Kidney (tissue), 13 donors: ENCODE measurements at regions not wholly inside any gene's neighbourhood (a gene's known extent, or its start where the extent isn't known, plus 50 kb on each side); places are given as distances from the start of the nearest gene placed in this dataset. TPM values are rescaled to one million over a fixed set of nuclear protein-coding genes. Genes with fewer than 3 reads are reported as not detected.

ENCODE experiments used
- DNase-seq, 5 donors: peaks; one replicate each; pipeline ENCODE4 v3.0.0-alpha.2; 2013 to 2020
- FAIRE-seq: peaks from 2 replicates; lab custom pipeline; 2012; peaks lifted over from hg19 to GRCh38; lab: Jason Lieb, UNC
- H3K27ac ChIP-seq, 2 donors: one replicate each; pipeline ENCODE4 v1.7.0; 2013; ENCODE audit warnings: low read depth in 2 of 2, low read length in 2 of 2, inconsistent platforms in 1 of 2
- H3K27me3 ChIP-seq: one replicate; pipeline ENCODE4 v1.7.1; 2013; ENCODE audit warnings: low read length, inconsistent platforms; ENCODE audit not compliant: control insufficient read depth, insufficient read depth
- H3K36me3 ChIP-seq, 3 donors: one replicate each; pipeline versions ENCODE4 v1.7.0 to v1.7.1; 2013; ENCODE audit warnings: low read length in 3 of 3, control low read depth in 1 of 3, inconsistent platforms in 1 of 3; ENCODE audit not compliant: insufficient read depth in 3 of 3, control insufficient read depth in 2 of 3
- H3K4me1 ChIP-seq, 3 donors: one replicate each; pipeline versions ENCODE4 v1.7.0 to v1.7.1; 2013; ENCODE audit warnings: low read length in 3 of 3, inconsistent platforms in 1 of 3, low read depth in 1 of 3; ENCODE audit not compliant: control insufficient read depth in 2 of 3, insufficient read depth in 2 of 3
- H3K4me3 ChIP-seq, 3 donors: one replicate each; pipeline versions ENCODE4 v1.7.0 to v1.8.1; 2013; ENCODE audit warnings: low read length in 3 of 3, control low read depth in 1 of 3, inconsistent platforms in 1 of 3
- H3K9ac ChIP-seq, 3 donors: one replicate each; pipeline versions ENCODE4 v1.7.0 to v1.7.1; 2013; ENCODE audit warnings: low read length in 3 of 3, control low read depth in 1 of 3, inconsistent platforms in 1 of 3
- H3K9me3 ChIP-seq, 3 donors: one replicate each; pipeline versions ENCODE4 v1.7.0 to v1.7.1; 2013; ENCODE audit warnings: low read length in 3 of 3, control low read depth in 1 of 3, inconsistent platforms in 1 of 3; ENCODE audit not compliant: control insufficient read depth in 2 of 3, insufficient read depth in 1 of 3
- CTCF ChIP-seq: IDR thresholded peaks from 3 replicates; pipeline ENCODE4 v1.5.1; 2012; ENCODE audit warnings: mild to moderate bottlenecking, moderate library complexity, borderline replicate concordance; ENCODE audit not compliant: insufficient read depth; ENCODE audit errors: extremely low read depth
- intact Hi-C: fragments of 100-400 bp; cut with DNase I; formaldehyde crosslinking; loops from one replicate; pipeline ENCODE4 v1.11.1; 2022
- microRNA-seq: library from miRNA; unstranded; fragments of <30 nt; microRNA quantifications from one replicate; pipeline ENCODE4 v1.2.0, GENCODE V29; 2020
- donor health status: control.
- donor health status: control.
- donor health status: control.
- donor health status: control.
- donor health status: control.
- donor health status: DM: yes; HTN: yes; CAD: no.
- donor health status: Normal renal cell carcinoma (clear cell type).

DNA sequence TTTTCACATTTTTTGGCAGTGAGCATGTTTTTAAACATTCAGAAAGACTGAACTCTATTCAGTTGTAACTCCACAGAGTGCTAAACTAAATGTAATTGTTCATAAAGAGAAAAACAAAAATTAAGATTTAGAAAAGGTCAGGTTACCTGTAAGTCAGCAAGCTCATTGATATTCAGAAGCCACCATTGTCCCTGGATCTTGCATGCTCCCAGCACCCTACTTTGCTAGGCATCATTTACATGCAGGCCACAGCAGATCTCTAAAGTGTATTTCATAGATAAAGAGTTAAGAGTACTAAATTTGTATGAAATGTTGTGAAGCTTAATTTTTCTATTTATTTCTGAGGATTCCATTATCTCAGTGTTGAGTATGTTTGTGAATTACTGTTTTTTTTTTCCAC, 64.8 kb upstream of the CDH19 start:
- no peaks in the 10 kb centered on the region for H3K36me3 ChIP-seq
- TF ChIP-seq CTCF: no peak
- no peaks in the 10 kb centered on the region for H3K27me3 ChIP-seq
- H3K27ac ChIP-seq: no peak overlapping the region
- FAIRE-seq: no peak
- DNase-seq: no peak
- H3K4me3 ChIP-seq: no peak overlapping the region
- H3K4me1 ChIP-seq: no peaks in the 10 kb centered on the region
- intact Hi-C loops: no loop called here
- H3K9ac ChIP-seq: no peak overlapping the region
- no peaks in the 10 kb centered on the region for H3K9me3 ChIP-seq

- Histone ChIP-seq H3K4me1 (no peaks in the 10 kb centered on the region), H3K9me3 (no peaks in the 10 kb centered on the region), H3K27me3 (no peaks in the 10 kb centered on the region), H3K9ac (no peak overlapping the region), H3K27ac (no peak overlapping the region), H3K36me3 (no peaks in the 10 kb centered on the region), H3K4me3 (no peak overlapping the region)
- intact Hi-C loops: no loop called here
- FAIRE-seq (no peak), DNase-seq (no peak)
- no peak for TF ChIP-seq CTCF
Measured at GRCh38 chr18:66662632-66663031, 58.7 kb upstream of the CDH19 start.

- no peak for FAIRE-seq
- no peaks in the 10 kb centered on the region for H3K27me3 ChIP-seq
Measured at GRCh38 chr18:66655407-66655806, 51.5 kb upstream of the CDH19 start.

More at GRCh38 chr18:66655407-66655806, 51.5 kb upstream of the CDH19 start:
- intact Hi-C loops: no loop called here
- Histone ChIP-seq H3K27ac (no peak overlapping the region), H3K9ac (no peak overlapping the region), H3K4me1 (no peaks in the 10 kb centered on the region), H3K9me3 (no peaks in the 10 kb centered on the region), H3K36me3 (no peaks in the 10 kb centered on the region), H3K4me3 (no peak overlapping the region)
- no peak for DNase-seq
- TF ChIP-seq CTCF: no peak

Small RNAs in the stretch of these regions (microRNA-seq; reads per million reads assigned to microRNA genes)
- not detected for gene MIR5011
